Neuron (in vitro differentiated cells): ENCODE measurements at regions not wholly inside any gene's neighbourhood (a gene's known extent, or its start where the extent isn't known, plus 50 kb on each side); places are given as distances from the start of the nearest gene placed in this dataset.
"Not testable (repeated sequence)": the region's sequence is repeated elsewhere in the genome, so short reads cannot be mapped to it uniquely, and the experiment has no call there.

Source experiments
- H2AFZ ChIP-seq: one replicate; pipeline ENCODE4 v1.6.1; 2013; ENCODE audit warnings: low read depth, mild to moderate bottlenecking, inconsistent platforms, low read length, moderate library complexity
- H3K27me3 ChIP-seq: one replicate; pipeline ENCODE4 v1.6.1; 2013; ENCODE audit warnings: low read length; ENCODE audit not compliant: insufficient read depth
- H3K36me3 ChIP-seq: one replicate; pipeline ENCODE4 v1.6.1; 2013; ENCODE audit warnings: low read length; ENCODE audit not compliant: insufficient read depth
- H3K4me1 ChIP-seq: one replicate; pipeline ENCODE4 v1.6.1; 2013; ENCODE audit warnings: low read length; ENCODE audit not compliant: insufficient read depth
- H3K4me3 ChIP-seq: 2 replicates; pipeline ENCODE4 v1.5.1; 2013; ENCODE audit warnings: mild to moderate bottlenecking, low read length, moderate library complexity
- H3K9me3 ChIP-seq: one replicate; pipeline ENCODE4 v1.6.1; 2013; ENCODE audit warnings: low read length

DNA sequence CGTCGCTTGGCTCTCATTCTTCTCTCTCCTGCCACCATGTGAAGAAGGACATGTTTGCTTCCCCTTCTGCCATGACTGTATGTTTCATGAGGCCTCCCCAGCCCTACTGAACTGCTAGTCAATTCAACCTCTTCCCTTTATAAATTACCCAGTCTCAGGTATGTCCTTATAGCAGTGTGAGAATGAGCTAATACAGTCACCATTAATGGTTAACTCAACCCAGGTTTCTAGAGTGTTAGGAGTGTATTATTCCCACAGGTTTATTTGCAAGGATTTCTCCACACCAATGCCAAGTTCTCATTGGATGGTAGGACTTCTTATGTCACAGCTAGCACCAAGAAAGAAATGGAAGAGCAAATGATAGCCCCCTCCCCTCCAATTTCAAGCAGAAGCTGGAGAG lies 71.9 kb downstream of the DYNAP start:
- no peaks in the 10 kb centered on the region for H3K4me1 ChIP-seq
- no peaks in the 10 kb centered on the region for H3K9me3 ChIP-seq
- H3K27me3 ChIP-seq: no peaks in the 10 kb centered on the region
- H3K36me3 ChIP-seq: no peaks in the 10 kb centered on the region
- no peak overlapping the region for H3K4me3 ChIP-seq
- no peak overlapping the region for H2AFZ ChIP-seq

DNA sequence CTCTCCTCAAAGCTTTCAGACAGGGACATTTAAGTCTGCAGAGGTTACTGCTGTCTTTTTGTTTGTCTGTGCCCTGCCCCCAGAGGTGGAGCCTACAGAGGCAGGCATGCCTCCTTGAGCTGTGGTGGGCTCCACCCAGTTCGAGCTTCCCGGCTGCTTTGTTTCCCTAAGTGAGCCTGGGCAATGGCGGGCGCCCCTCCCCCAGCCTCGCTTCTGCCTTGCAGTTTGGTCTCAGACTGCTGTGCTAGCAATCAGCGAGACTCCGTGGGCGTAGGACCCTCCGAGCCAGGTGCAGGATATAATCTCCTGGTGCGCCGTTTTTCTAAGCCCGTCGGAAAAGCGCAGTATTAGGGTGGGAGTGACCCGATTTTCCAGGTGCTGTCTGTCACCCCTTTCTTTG lies 78.7 kb downstream of the DYNAP start:
- not testable (repeated sequence) for H3K9me3 ChIP-seq, H3K27me3 ChIP-seq, H3K4me3 ChIP-seq, H3K4me1 ChIP-seq, H3K36me3 ChIP-seq, H2AFZ ChIP-seq

GRCh38 chr18:54671291-54671881 lies 80.3 kb downstream of the DYNAP start:
- no peaks in the 10 kb centered on the region for H3K27me3 ChIP-seq
- no peaks in the 10 kb centered on the region for H3K9me3 ChIP-seq
- no peaks in the 10 kb centered on the region for H3K36me3 ChIP-seq
- H2AFZ ChIP-seq: no peak overlapping the region
- H3K4me3 ChIP-seq: no peak overlapping the region
- H3K4me1 ChIP-seq: peaks cover 4% of the 10 kb centered on the region

DNA sequence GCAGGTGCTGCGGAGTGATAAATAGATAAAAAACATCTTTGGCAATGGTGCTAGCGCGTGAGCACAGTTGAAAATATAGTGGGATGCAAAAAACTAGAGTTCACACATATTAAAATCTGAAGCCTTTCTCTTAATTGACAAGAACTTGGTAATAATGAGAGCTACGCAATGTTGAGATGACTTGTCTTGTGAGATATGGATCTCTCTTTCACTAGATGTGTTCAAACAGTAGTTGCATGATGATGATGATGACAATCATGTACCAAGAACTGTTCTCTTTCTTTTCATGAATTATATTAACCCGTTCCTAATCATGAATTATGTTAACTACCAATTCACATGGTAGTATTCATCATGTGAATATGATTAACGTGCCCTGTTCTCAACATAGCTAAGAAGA lies 81.1 kb downstream of the DYNAP start:
- no peaks in the 10 kb centered on the region for H3K9me3 ChIP-seq
- no peak overlapping the region for H3K4me3 ChIP-seq
- no peaks in the 10 kb centered on the region for H3K36me3 ChIP-seq
- no peak overlapping the region for H2AFZ ChIP-seq
- no peaks in the 10 kb centered on the region for H3K27me3 ChIP-seq
- H3K4me1 ChIP-seq: peaks cover 4% of the 10 kb centered on the region

DNA sequence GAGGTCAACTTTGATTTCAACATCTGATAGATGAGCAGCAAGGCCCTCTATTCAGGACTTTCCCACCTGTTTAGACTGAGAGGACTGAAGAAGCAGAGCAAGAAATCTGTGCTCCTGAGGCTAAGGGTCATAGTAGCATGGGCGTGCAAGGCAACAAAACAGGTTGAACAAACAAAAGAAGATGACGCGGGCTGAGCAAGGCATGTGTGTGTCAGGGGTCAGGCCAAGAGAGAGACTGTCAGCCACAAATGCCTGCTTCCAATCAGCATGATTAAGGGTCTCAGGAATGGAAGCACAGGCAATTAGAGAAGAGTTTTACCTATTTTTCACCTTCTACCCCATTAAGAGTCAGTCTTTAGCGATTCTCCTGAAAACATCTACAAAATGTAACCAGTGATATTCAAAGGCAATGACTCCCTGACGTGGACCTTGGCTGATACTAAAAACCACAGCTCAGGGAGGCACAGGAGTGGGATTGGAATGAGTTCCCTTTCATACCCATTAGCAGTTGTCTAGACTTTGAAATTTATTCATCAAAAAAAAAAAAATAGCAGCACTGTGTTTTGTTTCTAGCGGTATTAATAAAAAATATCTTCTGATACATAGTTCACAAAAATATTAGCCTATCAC lies 81.9 kb downstream of the DYNAP start:
- H3K4me3 ChIP-seq: no peak overlapping the region
- no peaks in the 10 kb centered on the region for H3K36me3 ChIP-seq
- no peaks in the 10 kb centered on the region for H3K27me3 ChIP-seq
- H3K4me1 ChIP-seq: peaks cover 4% of the 10 kb centered on the region
- no peaks in the 10 kb centered on the region for H3K9me3 ChIP-seq
- H2AFZ ChIP-seq: no peak overlapping the region

DNA sequence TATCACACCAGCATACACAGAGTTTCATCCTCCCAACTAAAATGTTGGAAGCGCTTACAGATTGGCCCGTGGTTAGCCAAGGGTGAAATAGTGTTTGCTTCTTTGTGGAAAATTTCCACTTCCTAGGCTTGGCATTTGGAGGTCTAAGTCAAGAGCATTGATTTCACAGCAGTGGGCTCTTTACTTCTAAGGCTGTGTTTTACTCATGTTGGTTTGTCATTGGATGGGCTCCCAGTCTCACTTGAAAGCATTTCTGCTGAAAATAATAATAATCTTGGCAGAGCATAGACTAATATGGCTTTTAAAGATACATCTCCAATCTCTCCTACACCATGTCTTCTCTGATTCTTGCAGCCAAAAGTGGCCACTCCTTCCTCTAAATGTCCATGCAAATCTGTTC lies 82.9 kb downstream of the DYNAP start:
- Histone ChIP-seq H3K36me3 (no peaks in the 10 kb centered on the region), H3K4me3 (no peak overlapping the region), H2AFZ (no peak overlapping the region), H3K4me1 (peaks cover 4% of the 10 kb centered on the region), H3K27me3 (no peaks in the 10 kb centered on the region), H3K9me3 (no peaks in the 10 kb centered on the region)

DNA sequence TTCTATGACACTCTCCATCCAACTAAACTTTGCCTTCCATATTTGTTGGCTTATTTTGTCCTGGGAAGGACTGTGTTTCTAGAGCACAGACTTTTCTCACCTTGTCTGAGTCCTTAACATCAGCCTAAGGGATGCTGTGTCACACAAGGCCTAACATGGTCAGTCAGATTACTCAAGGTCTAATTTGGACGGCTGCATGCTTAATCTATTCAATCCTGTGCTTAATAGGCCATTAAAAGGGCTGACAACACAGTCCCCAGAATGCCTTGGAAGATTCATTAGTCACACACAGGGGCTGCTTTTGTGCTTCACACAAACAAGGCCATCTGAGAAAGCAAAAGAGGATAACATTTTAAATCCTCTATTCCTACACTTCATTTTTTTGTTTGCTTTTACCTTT lies 84.0 kb downstream of the DYNAP start:
- Histone ChIP-seq H3K27me3 (no peaks in the 10 kb centered on the region), H3K4me1 (peaks cover 4% of the 10 kb centered on the region), H3K9me3 (no peaks in the 10 kb centered on the region), H3K4me3 (no peak overlapping the region), H3K36me3 (no peaks in the 10 kb centered on the region), H2AFZ (no peak overlapping the region)

- H3K27me3 ChIP-seq: no peaks in the 10 kb centered on the region
- H2AFZ ChIP-seq: no peak overlapping the region
- no peaks in the 10 kb centered on the region for H3K4me1 ChIP-seq
- no peaks in the 10 kb centered on the region for H3K36me3 ChIP-seq
- no peaks in the 10 kb centered on the region for H3K9me3 ChIP-seq
- H3K4me3 ChIP-seq: no peak overlapping the region
These were observed 88.5 kb downstream of the DYNAP start for GRCh38 chr18:54679318-54680149.

DNA sequence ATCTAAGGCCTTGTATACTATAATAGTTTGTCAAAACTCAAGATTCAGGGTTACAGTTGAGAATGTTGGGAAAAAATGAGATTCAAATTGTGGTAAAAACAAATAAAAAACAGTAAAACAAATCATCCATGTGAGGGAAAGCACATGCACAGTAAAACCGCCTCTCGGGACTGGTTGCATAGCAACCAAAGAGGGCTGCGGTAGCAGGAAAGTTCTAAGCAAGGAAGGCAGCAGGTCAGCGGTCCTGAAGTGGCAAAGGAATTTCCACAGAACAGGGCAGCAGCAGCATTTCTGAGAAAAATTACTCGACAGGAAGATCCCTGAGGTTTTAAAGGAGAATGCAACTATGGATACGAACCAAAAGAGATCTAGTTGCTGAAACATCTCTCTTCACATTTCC lies 93.7 kb downstream of the DYNAP start:
- H3K9me3 ChIP-seq: no peaks in the 10 kb centered on the region

DNA sequence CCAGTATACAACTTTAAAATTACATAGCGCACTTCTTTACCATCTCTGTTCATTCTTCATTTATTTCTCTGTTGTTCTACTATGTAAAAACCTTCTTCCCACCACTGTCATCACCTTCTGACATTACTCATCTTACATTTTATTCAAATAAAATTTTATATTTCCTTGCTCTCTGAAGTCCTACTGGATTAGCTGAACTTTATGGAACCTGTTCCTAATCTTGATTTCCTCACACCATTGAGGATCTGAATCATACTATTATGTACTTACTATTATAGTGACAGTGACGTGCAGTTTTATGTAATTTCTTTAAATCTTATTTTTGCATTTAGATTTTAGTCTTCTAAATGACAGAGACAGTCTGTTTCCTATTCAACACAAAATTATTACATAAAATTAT lies 98.3 kb downstream of the DYNAP start:
- no peak overlapping the region for H2AFZ ChIP-seq

More for the DNA sequence above, 93.7 kb downstream of the DYNAP start:
- no peak overlapping the region for H2AFZ ChIP-seq
- no peak overlapping the region for H3K4me3 ChIP-seq
- H3K4me1 ChIP-seq: no peaks in the 10 kb centered on the region
- H3K36me3 ChIP-seq: no peaks in the 10 kb centered on the region
- no peaks in the 10 kb centered on the region for H3K27me3 ChIP-seq

DNA sequence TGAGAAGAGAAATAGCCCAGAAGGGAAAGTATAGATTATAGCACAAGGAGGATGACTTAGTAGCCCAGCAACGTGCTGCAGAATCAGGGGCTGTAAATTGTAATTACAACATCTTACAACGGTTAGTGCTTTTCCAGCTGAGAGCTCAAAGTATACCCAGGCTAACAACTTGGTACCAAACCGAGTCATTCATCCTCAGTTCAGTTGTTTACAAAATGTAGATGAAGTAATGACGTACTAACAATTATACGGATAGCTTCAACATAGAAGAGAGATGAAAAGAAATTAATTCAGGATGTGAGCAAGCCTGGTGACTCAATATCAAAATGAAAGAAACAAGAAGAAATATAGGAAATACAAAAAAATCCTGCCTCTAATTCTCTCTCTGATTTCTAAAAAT lies 99.2 kb downstream of the DYNAP start:
- Histone ChIP-seq H2AFZ (no peak overlapping the region), H3K36me3 (no peaks in the 10 kb centered on the region), H3K4me3 (no peak overlapping the region), H3K4me1 (no peaks in the 10 kb centered on the region), H3K9me3 (no peaks in the 10 kb centered on the region), H3K27me3 (no peaks in the 10 kb centered on the region)

More for the DNA sequence above, 98.3 kb downstream of the DYNAP start:
- H3K9me3 ChIP-seq: no peaks in the 10 kb centered on the region
- no peaks in the 10 kb centered on the region for H3K27me3 ChIP-seq
- H3K4me1 ChIP-seq: no peaks in the 10 kb centered on the region
- no peak overlapping the region for H3K4me3 ChIP-seq
- no peaks in the 10 kb centered on the region for H3K36me3 ChIP-seq

- H3K9me3 ChIP-seq: no peaks in the 10 kb centered on the region
- H2AFZ ChIP-seq: no peak overlapping the region
- H3K27me3 ChIP-seq: no peaks in the 10 kb centered on the region
- no peaks in the 10 kb centered on the region for H3K36me3 ChIP-seq
- H3K4me3 ChIP-seq: no peak overlapping the region
- no peaks in the 10 kb centered on the region for H3K4me1 ChIP-seq
These were observed 101.4 kb downstream of the DYNAP start for GRCh38 chr18:54692463-54692862.

- H2AFZ ChIP-seq: no peak overlapping the region
- H3K27me3 ChIP-seq: no peaks in the 10 kb centered on the region
- H3K9me3 ChIP-seq: no peaks in the 10 kb centered on the region
- H3K4me1 ChIP-seq: no peaks in the 10 kb centered on the region
- no peaks in the 10 kb centered on the region for H3K36me3 ChIP-seq
- no peak overlapping the region for H3K4me3 ChIP-seq
These were observed 105.7 kb downstream of the DYNAP start for GRCh38 chr18:54696616-54697293.
